HL-60/S4 (cell line): ENCODE measurements at regions not wholly inside any gene's neighbourhood (a gene's known extent, or its start where the extent isn't known, plus 50 kb on each side); places are given as distances from the start of the nearest gene placed in this dataset.

Experiments used
- in situ Hi-C: fragments of 300-500 bp; cut with MboI; formaldehyde crosslinking; loops from 2 replicates; pipeline ENCODE4 v1.14.3; 2022; ENCODE audit warnings: low sequenced_read_pairs

DNA sequence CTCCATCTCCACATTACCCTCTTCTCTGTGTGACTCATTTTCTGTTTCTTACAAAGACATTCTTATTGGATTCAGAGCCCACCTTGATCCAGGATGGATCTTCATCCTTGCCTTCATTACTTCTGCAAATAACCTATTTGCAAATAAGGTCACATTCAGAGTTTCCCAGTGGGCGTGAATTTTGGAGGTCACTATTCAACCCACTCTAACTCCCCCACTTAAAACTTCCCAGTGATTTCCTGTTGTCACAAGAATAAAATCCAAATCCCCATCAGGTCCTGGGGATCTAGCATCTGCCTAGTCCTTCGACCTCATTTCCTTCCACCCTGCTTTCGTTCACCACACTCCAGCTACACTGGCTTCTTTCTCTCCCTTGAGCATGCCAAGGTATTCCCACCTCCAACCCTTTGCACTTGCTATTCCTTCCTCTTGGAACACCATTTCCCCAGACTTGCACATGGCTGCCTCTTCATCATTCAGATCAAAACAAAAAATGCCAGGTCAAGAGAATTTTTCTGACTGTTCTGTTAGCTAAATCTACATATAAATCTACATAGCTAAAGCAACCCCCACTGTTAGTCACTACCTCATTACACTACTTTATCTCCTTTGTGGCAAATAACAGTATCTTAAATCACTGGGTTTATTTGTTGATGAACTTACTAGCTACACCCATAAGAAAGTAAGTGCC lies 187.2 kb downstream of the TOMM20 start:
- in situ Hi-C loops = loop anchor here (10.0 kb wide), 1 partner anchor 67 kb away; no protein-coding TSS in a partner anchor

DNA sequence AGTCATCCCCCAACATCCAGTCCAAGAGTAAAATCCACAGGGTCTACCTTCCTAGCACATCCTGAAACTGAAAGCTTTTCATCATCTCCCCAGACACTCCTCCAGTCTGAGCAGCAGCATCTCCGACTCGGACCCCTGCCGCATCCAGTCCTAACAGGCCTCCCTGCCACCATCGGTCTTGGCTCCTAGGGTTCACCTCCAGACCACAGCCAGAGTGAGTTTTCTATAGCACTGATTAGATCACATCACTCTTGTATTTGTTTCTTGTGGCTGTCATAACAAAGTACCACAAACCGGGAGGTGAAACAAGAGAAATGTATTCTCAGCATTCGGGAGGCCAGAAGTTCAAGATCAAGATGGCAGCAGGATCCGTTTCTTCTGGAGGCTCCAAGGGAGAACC lies 187.8 kb downstream of the TOMM20 start:
- in situ Hi-C loops = loop anchor here (10.0 kb wide), 1 partner anchor 66 kb away; no protein-coding TSS in a partner anchor

DNA sequence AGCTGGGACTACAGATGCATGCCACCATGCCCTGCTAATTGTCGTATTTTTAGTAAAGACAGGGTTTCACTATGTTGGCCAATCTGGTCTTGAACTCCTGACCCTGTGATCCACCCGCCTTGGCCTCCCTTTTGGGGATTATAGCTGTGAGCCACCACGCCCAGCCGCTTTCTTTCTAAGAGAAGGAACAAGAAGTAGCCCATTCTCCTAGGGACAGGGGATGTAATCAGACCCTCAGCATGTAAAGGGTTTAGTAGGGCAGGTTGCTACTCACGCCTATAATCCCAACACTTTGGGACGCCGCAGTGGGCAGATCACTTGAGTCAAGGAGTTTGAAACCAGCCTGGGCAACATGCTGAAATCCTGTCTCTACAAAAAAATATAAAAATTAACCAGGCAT lies 189.7 kb downstream of the TOMM20 start:
- in situ Hi-C loops = no loop called here

DNA sequence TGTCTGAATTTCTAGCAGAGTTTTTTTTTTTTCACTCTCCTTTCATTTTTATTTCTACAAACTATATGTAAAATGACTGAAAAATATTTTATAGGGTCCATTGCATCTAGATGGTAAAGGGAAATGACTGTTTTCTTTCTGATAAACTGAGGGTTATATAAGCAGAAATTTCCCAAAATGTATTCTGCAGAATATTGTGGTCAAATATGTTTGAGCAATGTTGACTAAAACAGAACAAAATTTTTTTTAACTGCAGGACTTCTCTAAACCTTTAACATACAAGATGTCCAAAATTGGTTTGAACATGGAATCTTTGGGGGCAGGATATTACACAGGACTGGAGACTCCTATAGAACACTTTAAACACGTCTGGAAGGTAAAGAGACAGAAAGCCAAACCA lies 190.5 kb downstream of the TOMM20 start:
- in situ Hi-C loops = no loop called here

DNA sequence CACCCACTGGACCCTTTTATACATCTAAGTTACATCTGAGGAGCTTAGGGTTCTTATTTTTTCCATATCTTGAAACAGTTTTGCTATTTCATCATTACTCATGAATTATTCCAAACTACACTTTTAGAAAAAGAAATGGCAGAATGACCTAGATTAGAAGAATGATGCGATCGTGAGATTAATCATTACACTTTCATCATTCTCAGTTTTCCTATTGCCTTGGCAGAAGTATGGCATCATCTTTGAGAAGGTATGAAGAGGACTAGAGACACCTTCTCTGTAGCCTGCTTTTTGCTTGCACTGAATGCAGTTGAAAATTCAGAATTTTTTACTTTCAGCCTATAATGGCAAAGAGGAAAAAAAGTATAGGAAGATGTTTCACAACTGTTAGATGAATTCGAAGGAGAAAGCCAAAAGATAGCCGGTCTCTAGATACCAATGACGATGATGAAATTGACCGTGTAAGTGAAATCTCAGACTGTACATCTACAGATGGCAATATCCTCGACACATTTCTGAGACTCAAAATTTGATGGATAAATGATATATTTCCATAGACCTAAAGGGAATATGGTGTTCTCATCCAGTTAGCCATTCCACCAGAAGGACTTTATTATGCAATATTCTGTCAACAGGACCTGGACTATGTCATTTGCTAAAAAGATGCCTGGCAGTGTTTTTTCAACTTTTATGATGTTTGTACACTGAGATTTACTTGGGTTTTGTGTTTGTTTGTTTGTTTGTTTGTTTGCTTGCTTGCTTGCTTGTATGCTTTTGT lies 191.8 kb downstream of the TOMM20 start:
- in situ Hi-C loops = no loop called here

DNA sequence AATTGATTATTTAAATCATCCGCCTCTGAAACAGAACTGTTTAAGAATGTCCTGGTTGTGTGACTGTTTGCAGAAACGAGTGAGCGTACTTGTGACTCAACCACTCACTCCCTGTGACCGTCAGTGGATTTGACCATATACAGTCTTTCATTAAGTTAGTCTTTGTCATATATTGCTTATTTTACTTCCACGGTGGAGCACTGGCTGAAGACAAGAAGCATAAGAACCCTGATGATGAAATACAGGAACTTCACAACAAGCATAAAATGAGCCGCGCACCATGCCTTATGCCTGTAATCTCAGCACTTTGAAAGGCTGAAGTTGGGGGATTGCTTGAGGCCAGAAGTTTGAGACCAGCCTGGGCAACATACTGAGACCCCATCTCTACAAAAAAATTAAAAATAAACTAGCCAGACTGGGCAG lies 194.0 kb downstream of the TOMM20 start:
- in situ Hi-C loops = no loop called here

DNA sequence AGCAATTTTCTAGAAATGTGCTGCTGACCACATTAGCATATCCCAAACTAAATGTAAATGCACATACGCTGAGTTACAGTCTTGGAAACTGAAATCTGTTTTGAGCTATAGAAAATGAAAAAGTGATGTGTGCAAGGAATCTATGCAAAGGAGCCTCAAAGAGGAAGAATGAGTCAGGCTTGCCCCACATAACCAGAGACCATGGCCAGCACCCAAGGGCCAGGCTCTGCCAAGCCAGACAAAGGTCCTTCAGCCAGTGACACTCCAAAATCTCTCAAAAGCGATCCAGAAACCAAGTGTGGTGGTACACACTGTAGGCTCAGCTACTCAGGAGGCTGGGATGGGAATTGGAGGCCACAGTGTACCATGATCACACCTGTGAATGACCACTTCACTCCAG lies 195.2 kb downstream of the TOMM20 start:
- in situ Hi-C loops = no loop called here

DNA sequence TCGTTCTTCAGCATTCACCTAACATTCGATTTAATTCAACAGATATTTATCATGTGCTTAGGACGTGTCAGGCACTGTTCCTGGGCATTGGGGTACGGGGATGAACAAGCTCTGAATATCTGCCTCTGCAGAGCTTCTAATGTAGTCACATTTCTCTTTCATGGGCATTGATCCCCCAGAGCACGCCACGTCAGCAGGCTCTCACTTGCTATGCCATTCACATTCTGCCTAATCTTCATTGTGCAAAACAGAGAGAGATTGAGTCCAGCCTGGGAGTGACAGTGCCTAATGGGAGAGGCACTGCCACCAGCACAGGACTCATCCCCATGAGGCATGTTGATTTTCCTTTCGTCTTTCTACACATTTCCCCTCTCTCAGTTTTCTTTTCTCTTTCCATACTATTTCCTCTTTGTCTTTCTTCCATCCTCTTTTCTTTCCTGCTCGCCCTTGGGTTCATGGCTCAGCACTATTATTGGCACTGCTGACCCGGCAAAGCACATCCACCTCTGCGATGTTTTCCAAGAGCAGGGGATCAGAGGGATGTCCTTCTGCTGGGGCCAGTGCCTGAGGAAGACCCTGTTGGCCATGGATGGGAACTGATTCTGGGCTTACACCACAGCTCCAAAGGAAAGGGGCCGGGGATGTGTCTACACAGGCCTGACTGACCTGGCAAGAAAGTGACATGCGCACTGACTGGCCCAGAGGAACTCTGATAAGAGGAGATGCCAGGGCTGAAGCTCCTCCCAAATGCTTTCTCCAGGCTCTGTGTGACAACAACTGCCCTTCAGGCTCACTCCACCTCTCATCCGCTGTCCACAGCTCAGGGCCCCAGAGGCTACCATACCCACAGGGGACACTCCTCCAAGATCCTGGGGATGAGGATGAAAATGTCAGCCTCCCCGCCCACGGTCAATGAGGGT lies 195.9 kb downstream of the TOMM20 start:
- in situ Hi-C loops = no loop called here

DNA sequence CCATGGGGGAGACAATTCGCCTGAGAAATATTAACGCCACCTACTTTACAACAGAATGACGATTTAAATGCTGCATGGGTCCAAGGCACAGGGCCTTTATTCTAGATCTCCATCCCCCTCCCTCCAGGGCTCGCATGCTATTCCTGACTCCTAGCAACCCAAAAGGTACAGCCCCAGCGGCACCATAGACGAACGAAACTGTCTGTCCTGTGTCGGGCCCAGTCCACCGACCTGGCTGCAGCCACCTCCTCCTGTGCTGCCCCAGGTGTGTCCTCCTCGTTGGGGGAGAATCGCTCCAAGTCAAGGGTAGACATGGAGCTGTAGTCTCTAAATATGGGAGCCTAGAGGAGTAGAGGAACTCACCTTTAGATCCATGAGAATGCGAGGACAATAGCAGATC lies 196.5 kb downstream of the TOMM20 start:
- in situ Hi-C loops = no loop called here

DNA sequence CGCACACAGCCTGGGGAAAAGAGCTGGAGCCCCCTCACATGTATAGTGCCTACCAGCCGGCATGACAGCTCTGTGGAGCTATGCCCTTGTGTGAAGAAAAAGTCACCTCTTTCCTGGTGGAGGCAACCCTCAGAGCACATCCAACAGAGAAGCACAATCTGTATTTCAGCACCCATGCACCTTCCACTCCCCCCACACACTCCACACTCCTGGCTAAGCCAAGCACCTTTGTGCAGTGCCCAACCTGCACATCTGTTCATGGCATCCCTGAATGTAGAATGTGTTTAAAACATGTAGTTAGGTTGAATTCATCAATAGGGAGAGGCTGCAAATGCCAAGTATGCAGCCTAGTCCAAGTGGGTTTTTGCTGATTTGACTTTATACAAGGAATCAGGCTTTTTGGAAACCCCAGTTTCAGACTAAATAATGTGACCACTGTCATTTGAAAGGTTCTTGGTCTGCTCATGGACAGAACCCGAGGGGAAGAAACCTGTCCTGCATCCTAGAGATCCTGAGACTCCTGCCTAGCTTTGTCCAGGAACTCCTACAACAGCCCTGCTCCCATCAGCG lies 197.1 kb downstream of the TOMM20 start:
- in situ Hi-C loops = no loop called here

DNA sequence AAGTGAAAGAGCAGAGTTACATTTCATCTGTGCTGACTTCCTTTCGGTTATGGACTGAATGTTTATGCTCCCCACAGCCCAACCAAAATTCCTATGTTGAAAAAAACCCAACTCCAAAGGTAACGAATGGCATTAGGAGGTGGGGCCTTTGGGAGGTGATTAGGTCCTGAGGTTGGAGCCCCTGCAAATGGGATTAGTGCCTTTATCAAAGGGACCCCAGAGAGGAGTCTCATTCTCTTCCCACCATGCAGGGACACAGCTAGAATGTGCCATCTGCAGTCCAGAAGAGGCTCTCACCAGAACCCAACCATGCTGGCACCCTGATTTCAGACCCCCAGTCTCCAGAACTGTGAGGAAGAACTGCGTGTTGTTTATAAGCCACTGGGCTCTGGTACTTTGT lies 199.3 kb downstream of the TOMM20 start:
- in situ Hi-C loops = no loop called here

DNA sequence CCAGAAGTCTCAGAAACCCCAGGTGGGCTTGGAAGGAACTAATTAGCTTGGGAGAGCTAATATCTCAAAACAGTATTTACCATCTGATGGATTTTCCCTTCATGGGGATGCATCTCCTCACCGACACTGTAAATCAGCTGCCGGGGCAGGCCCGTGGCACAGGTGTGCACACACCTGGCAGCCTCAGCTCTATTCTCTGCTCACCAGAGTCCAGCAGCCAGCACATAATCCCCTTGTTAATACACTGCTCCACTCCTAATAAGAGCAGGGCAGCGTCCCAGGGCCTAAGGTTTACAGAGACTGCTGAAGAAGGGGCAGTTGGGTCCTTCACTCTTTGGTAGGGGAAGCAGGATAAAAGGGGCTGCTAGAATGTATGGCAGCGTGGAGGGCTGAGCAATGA lies 200.0 kb downstream of the TOMM20 start:
- in situ Hi-C loops = no loop called here

DNA sequence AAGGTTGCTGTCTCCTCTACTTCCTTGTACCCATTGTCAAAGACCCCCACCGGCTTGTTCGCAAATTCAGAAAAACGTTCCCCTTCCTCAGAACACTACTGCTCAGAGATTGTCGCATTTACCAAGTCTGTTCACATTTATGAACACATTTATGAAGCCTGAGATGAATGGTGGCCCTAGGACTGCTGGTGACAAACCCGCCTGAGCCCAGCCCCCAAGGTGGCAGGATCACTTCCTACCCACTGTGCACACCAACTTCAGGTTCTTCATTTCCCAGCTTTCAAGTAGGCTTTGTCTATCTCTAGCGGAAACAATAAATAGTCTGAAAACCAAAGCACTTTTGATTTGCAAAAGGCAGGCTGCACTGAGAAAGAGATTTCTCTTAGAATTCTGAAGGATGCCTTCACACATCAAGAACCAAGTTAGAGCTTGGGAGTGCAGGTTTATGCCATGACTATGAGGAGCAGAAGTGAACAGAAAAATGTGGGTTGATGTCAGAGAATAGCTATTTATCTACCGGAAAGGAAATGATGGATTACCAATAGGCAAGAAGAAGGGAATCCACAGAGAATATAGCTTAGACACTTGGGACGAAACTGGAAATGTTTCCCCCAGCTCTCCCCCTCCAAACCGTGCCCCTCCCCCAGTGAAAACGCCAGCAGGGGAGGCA lies 200.5 kb downstream of the TOMM20 start:
- in situ Hi-C loops = no loop called here

DNA sequence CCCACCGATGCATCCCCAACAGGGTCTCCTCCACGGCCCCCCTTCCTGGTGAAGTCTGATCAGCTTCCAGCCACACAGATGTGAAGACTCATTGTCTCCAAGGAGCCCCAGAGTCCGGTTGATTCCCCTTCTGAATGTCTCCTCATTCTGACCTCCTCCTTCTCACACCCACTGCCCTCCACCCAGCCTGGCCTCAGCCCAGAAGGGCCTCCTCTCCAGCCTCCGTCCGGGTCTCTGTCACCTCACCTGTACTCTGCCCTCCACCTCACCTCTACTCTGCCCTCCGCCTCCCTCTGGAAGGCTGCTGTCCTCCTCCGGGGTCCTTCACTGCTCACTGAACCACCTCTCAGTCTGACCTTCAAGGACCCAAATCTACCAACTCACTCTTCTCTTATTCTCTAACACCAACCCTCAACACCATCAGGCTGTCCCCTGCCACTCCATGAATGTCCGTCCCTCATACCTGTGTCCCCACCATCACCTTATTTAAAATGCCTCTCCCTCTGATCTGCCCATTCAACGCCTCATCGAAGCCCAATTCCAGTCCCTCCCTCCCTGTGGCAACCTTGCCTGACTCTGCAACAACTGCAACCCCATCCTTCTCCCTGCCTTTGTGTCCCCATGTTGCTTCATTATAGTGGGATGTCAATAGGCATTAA lies 201.2 kb downstream of the TOMM20 start:
- in situ Hi-C loops = no loop called here

DNA sequence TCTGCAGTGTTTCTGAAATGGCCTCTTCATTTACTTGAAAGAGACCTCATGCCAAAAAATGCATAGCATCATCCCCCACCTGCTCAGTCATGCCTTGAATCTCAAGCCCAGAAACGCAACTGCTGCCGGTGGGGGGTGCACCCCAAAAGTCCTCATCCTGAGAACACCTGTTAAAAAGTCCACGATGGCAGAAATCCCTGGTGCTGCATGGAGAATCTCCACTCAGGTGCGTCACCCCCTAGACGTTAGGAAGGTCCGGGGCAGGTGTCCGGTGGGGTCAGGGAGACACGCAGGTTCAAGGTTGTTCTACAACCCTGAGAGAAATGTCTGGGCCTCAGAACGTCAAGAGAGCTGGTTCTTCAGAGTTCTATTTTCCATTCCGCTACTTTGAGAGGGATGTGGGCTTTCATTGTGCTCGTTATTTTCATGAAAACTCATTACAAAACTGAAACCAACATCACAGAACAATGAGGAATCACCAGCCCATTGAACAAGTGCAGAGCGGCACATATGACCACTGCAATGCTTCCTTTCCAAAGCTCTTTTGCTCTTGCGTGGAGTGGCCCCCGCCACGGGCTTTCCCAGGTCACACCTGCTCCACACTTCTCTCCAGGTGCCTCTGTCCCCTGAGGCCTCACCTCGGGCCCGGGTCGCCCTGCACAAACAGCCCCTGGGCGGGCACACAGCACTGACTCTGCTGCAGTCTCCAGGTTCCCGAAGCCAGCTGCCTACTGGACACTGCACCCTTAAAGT lies 201.9 kb downstream of the TOMM20 start:
- in situ Hi-C loops = no loop called here

DNA sequence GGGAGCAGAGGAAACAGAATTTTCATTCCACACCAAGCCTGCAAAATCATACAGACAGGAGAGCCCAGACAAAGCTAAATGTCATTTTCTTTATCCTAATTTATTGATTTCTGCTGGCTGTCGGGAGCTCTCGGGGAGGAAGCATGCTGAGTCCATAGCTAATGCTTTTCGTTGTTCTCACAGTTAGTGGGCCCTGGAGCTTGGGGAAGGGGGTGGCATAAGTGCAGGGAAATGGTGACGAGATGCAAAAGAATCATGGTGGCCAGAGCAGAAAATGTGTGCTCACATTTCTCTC lies 202.4 kb downstream of the TOMM20 start:
- in situ Hi-C loops = no loop called here

DNA sequence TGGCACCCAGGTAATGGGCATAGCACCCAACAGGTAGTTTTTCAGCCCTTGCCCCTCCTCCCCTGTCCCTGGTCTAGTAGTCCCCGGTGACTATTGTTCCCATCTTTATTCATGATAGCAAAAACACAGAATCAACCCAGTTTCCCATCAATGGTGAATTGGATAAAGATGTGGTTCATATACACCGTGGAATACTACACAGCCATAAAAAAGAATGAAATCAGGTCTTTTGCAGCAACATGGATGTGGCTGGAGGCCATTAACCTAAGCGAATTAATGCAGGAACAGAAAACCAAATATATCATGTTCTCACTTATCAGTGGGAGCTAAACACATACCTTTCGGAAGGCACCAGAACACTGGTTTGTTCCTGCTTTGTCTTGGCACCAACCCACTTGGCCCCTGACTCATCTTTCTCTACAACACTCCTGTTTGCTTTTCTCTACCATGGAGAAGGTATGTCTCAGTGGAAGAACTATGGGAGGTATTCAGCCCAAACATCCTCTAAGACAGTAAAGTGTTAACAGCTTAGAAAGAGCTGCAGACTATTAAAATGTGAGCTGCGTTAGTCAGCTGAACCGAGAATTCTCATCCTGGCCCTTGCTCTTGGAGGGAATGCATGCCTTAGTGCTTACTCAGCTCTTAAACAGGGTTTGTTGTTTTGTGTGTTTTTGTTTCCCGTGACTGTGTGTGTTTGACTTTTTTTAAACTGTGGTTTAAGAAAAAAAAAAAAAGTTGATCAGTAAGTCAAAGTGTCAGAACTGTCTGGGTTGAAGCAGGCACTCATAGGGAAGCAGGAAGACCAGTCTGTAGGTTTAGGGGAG lies 203.0 kb downstream of the TOMM20 start:
- in situ Hi-C loops = no loop called here

DNA sequence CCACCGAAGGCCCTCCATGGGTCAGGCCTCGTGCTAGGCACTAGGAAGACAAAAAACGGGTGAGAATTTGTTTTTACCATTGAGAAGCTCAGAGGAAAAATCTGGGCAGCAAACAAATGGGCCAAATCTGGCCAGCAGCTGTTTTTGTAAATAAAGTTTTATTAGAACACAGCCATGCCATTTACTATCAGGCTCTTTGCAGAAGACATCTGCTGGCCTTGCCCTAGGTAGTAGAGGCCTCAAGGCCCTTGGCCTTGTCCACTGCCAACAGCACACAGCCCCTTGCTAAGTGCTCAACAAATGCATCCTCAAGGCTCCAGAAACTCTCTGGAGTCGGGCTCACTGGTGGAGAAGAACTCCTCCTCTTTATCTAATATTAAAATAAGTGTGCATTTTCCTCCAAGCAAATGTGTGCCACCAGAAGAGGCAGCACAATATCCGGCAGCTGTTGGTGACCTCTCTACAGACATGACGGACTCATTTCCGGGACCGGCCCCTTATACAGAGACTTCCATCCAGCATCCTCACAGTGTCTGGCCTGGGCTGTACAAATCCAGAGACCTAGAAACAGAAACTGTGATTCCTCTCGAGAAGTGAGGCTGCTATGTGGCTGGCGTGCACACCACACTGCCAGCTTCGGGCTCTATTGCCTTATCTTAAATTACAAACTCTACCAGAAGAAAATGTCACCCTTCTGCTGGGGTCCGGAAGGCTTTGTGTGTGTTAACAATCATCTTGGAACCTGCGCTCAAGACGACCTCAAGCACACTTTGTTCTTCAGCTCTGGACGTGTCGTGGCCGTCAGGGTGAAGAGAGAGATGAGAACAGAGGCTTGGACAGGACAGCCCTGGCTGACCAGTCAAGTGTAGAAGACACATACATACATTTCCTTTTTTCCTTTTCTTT lies 203.9 kb downstream of the TOMM20 start:
- in situ Hi-C loops = no loop called here
